Vagina (tissue), 2 donors: ENCODE measurements at regions not wholly inside any gene's neighbourhood (a gene's known extent, or its start where the extent isn't known, plus 50 kb on each side); places are given as distances from the start of the nearest gene placed in this dataset.

Experiments
- POLR2A ChIP-seq, 2 donors: fragments of 450-650 bp; IDR thresholded peaks; one replicate each; pipeline ENCODE4 v1.6.1; 2017; ENCODE audit warnings: antibody characterized with exemption in 2 of 2, mild to moderate bottlenecking in 2 of 2, moderate library complexity in 2 of 2
- TF ChIP-seq, protein P1 (sequence below), 3 experiments: fragments of 450-650 bp in 2 of 3; fragments of 200-600 bp in 1 of 3; sonication (generic) in 1 of 3; IDR thresholded peaks; one replicate each; pipeline ENCODE4 v1.5.1; 2017 to 2019; ENCODE audit warnings: antibody characterized with exemption in 3 of 3, mild to moderate bottlenecking in 2 of 3, moderate library complexity in 2 of 3

DNA sequence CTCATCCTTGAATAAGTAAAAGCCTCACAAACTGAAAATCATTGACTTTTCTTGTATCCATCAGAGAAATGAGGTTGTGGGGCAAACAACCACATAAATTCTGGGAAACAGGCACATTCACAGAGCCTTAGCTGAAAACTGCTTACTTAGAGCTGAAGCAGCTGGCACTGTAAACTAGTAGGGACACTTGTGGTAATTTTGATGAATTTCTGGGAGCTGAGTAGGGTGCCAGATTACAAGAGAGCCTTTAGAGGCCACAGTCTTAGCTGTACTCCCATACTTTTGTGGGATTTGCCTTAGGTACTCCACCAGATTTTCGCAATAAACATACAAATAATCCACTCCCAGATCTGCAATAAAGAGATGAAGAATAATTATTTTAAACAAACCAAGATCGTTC is 315.2 kb downstream of the TMX3 start:
- no peak for TF ChIP-seq POLR2A (IDR thresholded peaks at IDR 0.05)
- TF ChIP-seq, protein P1, sequence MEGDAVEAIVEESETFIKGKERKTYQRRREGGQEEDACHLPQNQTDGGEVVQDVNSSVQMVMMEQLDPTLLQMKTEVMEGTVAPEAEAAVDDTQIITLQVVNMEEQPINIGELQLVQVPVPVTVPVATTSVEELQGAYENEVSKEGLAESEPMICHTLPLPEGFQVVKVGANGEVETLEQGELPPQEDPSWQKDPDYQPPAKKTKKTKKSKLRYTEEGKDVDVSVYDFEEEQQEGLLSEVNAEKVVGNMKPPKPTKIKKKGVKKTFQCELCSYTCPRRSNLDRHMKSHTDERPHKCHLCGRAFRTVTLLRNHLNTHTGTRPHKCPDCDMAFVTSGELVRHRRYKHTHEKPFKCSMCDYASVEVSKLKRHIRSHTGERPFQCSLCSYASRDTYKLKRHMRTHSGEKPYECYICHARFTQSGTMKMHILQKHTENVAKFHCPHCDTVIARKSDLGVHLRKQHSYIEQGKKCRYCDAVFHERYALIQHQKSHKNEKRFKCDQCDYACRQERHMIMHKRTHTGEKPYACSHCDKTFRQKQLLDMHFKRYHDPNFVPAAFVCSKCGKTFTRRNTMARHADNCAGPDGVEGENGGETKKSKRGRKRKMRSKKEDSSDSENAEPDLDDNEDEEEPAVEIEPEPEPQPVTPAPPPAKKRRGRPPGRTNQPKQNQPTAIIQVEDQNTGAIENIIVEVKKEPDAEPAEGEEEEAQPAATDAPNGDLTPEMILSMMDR (IDR thresholded peaks at IDR 0.05): no peak
